ENCODE measurements at regions not wholly inside any gene's neighbourhood (a gene's known extent, or its start where the extent isn't known, plus 50 kb on each side); places are given as distances from the start of the nearest gene placed in this dataset.

DNA sequence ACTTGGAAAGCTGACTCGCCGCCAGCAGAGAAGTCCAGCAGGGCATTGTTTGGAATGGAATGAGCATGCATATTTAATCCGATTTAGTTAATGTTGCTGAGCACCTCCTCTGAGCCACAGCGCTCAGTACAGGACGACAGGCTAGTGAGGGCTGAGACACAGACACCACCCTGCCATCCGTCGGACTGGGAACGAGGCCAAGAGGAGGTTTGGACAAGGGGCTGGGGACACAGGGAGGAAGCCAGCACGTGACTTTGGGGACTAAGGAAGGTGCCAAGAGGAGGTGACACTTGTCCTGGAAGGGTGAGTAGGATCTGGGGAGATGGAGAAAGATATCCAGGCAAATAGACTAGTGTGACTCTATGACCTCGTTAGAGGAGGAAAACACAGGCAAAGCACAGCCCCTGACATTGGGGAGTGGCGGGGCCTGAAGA is 152.5 kb upstream of the ECI2 start:
- no peak for TF ChIP-seq POLR2AphosphoS5 (IDR thresholded peaks at IDR 0.05; ENCODE audit: insufficient read depth, low read depth, low read length)
- TF ChIP-seq, protein P1, sequence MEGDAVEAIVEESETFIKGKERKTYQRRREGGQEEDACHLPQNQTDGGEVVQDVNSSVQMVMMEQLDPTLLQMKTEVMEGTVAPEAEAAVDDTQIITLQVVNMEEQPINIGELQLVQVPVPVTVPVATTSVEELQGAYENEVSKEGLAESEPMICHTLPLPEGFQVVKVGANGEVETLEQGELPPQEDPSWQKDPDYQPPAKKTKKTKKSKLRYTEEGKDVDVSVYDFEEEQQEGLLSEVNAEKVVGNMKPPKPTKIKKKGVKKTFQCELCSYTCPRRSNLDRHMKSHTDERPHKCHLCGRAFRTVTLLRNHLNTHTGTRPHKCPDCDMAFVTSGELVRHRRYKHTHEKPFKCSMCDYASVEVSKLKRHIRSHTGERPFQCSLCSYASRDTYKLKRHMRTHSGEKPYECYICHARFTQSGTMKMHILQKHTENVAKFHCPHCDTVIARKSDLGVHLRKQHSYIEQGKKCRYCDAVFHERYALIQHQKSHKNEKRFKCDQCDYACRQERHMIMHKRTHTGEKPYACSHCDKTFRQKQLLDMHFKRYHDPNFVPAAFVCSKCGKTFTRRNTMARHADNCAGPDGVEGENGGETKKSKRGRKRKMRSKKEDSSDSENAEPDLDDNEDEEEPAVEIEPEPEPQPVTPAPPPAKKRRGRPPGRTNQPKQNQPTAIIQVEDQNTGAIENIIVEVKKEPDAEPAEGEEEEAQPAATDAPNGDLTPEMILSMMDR (IDR thresholded peaks at IDR 0.05; ENCODE audit: extremely low read depth in 1 of 2, insufficient read depth in 1 of 2, low read depth in 1 of 2, low read length in 2 of 2) = no peak
- no peak for TF ChIP-seq POLR2A (IDR thresholded peaks at IDR 0.05; ENCODE audit: low read depth, low read length)
- TF ChIP-seq MYC (IDR thresholded peaks at IDR 0.05; ENCODE audit: low read depth, low read length) = no peak
- TF ChIP-seq EZH2 (IDR thresholded peaks at IDR 0.05; ENCODE audit: borderline replicate concordance, low read depth, low read length, severe bottlenecking) = no peak
- TF ChIP-seq, protein P2, sequence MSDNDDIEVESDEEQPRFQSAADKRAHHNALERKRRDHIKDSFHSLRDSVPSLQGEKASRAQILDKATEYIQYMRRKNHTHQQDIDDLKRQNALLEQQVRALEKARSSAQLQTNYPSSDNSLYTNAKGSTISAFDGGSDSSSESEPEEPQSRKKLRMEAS (IDR thresholded peaks at IDR 0.05; ENCODE audit: insufficient read depth, insufficient read length) = no peak
- TF ChIP-seq JUN (IDR thresholded peaks at IDR 0.05; ENCODE audit: borderline replicate concordance, insufficient read depth, insufficient read length, low read depth) = no peak
- TF ChIP-seq FOS (IDR thresholded peaks at IDR 0.05; ENCODE audit: borderline replicate concordance, insufficient read depth, low read length) = no peak
- no peak for TF ChIP-seq GATA2 (IDR thresholded peaks at IDR 0.05; ENCODE audit: insufficient read depth, insufficient read length, low read depth, low read length)
